Lung (tissue), 11 donors: ENCODE measurements at regions not wholly inside any gene's neighbourhood (a gene's known extent, or its start where the extent isn't known, plus 50 kb on each side); places are given as distances from the start of the nearest gene placed in this dataset.

Source experiments
- ATAC-seq: fragments of 200-7000 bp; cut with Tn5 transposase; one replicate; pipeline ENCODE4 v1.9.1; 2020; ENCODE audit warnings: moderate number of reproducible peaks; ENCODE audit not compliant: insufficient read depth, low FRiP score
- DNase-seq, 3 donors: peaks; one replicate each; pipeline ENCODE4 v3.0.0-alpha.2; 2013 to 2017
- H3K27ac ChIP-seq, 2 donors: one replicate each; pipeline ENCODE4 v1.5.1; 2013; ENCODE audit warnings: mild to moderate bottlenecking in 2 of 2, moderate library complexity in 2 of 2, control low read depth in 1 of 2, inconsistent platforms in 1 of 2, low read depth in 1 of 2, low read length in 1 of 2
- H3K27me3 ChIP-seq, 3 donors: one replicate each; pipeline ENCODE4 v1.5.1; 2013; ENCODE audit warnings: low read length in 2 of 3; ENCODE audit not compliant: control insufficient read depth in 3 of 3, insufficient read depth in 3 of 3
- H3K36me3 ChIP-seq, 4 donors: one replicate each; pipeline ENCODE4 v1.5.1; 2013; ENCODE audit warnings: low read length in 4 of 4, mild to moderate bottlenecking in 1 of 4, moderate library complexity in 1 of 4; ENCODE audit not compliant: control insufficient read depth in 4 of 4, insufficient read depth in 4 of 4
- H3K4me1 ChIP-seq, 5 donors: one replicate each; pipeline ENCODE4 v1.5.1; 2013; ENCODE audit warnings: low read length in 5 of 5, mild to moderate bottlenecking in 2 of 5, moderate library complexity in 1 of 5; ENCODE audit not compliant: control insufficient read depth in 5 of 5, insufficient read depth in 5 of 5
- H3K4me3 ChIP-seq: one replicate; pipeline ENCODE4 v1.5.1; 2013; ENCODE audit warnings: mild to moderate bottlenecking, control low read depth, moderate library complexity
- H3K9ac ChIP-seq, 2 donors: one replicate each; pipeline ENCODE4 v1.5.1; 2013; ENCODE audit warnings: low read length in 2 of 2, control low read depth in 1 of 2; ENCODE audit not compliant: insufficient read depth in 1 of 2
- H3K9me3 ChIP-seq, 4 donors: one replicate each; pipeline ENCODE4 v1.5.1; 2013; ENCODE audit warnings: low read length in 3 of 4, mild to moderate bottlenecking in 1 of 4, moderate library complexity in 1 of 4; ENCODE audit not compliant: control insufficient read depth in 4 of 4, insufficient read depth in 3 of 4
- CTCF ChIP-seq: IDR thresholded peaks from 2 replicates; pipeline ENCODE4 v1.5.1; 2012; ENCODE audit warnings: mild to moderate bottlenecking; ENCODE audit errors: control extremely low read depth, extremely low read depth
- WGBS, 2 donors: extraction: QIAGEN DNeasy Blood & Tissue Kit; methylation state at CpG; one replicate each; pipeline ENCODE4 v1.1.7; 2013; 5-methylcytosine and 5-hydroxymethylcytosine counted together
- donor health status: control.
- donor health status: control.
- donor health status: Bipolar disorder and iron deficiency.
- donor health status: healthy.
- donor health status: DM: yes; HTN: yes; CAD: no.

- H3K9me3 ChIP-seq: peaks cover 0 to 11% (median 0%) of the 10 kb centered on the region in 4 donors
- WGBS, 2 donors: 92 to 94% methylated on average over 3 of the region's 3 CpGs
These were observed 477.0 kb downstream of the CCDC171 start for GRCh38 chr9:16029796-16030363.

GRCh38 chr9:16030528-16031185 is 477.8 kb downstream of the CCDC171 start:
- no peak for ATAC-seq

More at GRCh38 chr9:16029796-16030363, 477.0 kb downstream of the CCDC171 start:
- H3K4me1 ChIP-seq: peaks cover 0 to 4% (median 0%) of the 10 kb centered on the region in 5 donors
- ATAC-seq (no peak), DNase-seq (no peak)
- no peak overlapping the region for H3K9ac ChIP-seq
- TF ChIP-seq CTCF: no peak
- H3K27ac ChIP-seq: no peak overlapping the region
- H3K27me3 ChIP-seq: no peaks in the 10 kb centered on the region
- H3K4me3 ChIP-seq: no peak overlapping the region
- no peaks in the 10 kb centered on the region for H3K36me3 ChIP-seq

DNA sequence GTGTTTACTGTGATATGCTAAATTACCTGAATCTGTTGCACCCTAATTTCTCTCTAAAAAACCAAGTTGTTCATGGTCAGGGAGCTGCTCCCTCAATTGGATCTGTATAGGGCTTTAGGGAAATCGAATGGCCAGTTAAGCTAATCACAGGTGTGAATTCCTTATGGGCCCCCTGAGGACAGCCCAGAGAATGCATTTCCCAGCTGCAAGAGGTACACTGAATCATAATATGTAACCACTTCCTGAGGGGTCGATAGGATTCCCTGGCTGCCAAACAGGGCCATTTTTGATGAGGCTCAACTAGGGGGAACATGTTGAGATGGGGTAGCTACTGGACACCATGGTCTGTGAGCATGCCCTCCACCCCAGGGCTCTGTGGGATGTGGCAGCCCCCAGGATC is 478.6 kb downstream of the CCDC171 start:
- H3K9me3 ChIP-seq: peaks cover 0 to 10% (median 0%) of the 10 kb centered on the region in 4 donors
- no peak overlapping the region for H3K4me3 ChIP-seq
- WGBS, 2 donors: 44 to 52% methylated on average over 2 of the region's 2 CpGs
- no peaks in the 10 kb centered on the region for H3K27me3 ChIP-seq
- H3K27ac ChIP-seq: no peak overlapping the region
- DNase-seq (no peak), ATAC-seq (no peak)
- H3K9ac ChIP-seq: no peak overlapping the region
- peaks cover 0 to 4% (median 0%) of the 10 kb centered on the region in 5 donors for H3K4me1 ChIP-seq
- no peak for TF ChIP-seq CTCF
- no peaks in the 10 kb centered on the region for H3K36me3 ChIP-seq

More at GRCh38 chr9:16030528-16031185, 477.8 kb downstream of the CCDC171 start:
- Histone ChIP-seq H3K9ac (no peak overlapping the region), H3K27ac (no peak overlapping the region), H3K9me3 (peaks cover 0 to 11% (median 0%) of the 10 kb centered on the region in 4 donors), H3K27me3 (no peaks in the 10 kb centered on the region), H3K4me1 (peaks cover 0 to 4% (median 0%) of the 10 kb centered on the region in 5 donors), H3K36me3 (no peaks in the 10 kb centered on the region), H3K4me3 (no peak overlapping the region)
- no peak for TF ChIP-seq CTCF
- 45 to 58% methylated on average over 8 of the region's 8 CpGs for WGBS, 2 donors
- DNase-seq: no peak
